Activated naive CD4-positive, alpha-beta T cell treated with anti-CD3 and anti-CD28 coated beads, Interleukin-2, amount 10 ng/mL, durations not matched to agents 7 days and 5 days (primary cell): ENCODE measurements at regions not wholly inside any gene's neighbourhood (a gene's known extent, or its start where the extent isn't known, plus 50 kb on each side); places are given as distances from the start of the nearest gene placed in this dataset.

Experiments
- CTCF ChIA-PET: fragments of 350-600 bp; sonication (Branson Sonifier 250); formaldehyde crosslinking; loops from one replicate; lab custom pipeline; 2021; ENCODE audit warnings: antibody characterized with exemption; lab: Charles Lee
- DNase-seq: peaks from one replicate; pipeline ENCODE4 v3.0.0-alpha.2; 2020
- H3K27ac Mint-ChIP-seq: one replicate; pipeline ENCODE4 v1.8.0; 2021; ENCODE audit warnings: mild to moderate bottlenecking, moderate library complexity, mixed read lengths
- H3K27me3 Mint-ChIP-seq: one replicate; pipeline ENCODE4 v1.8.0; 2021; ENCODE audit warnings: mild to moderate bottlenecking, mixed read lengths
- H3K36me3 Mint-ChIP-seq: one replicate; pipeline ENCODE4 v1.8.0; 2021; ENCODE audit warnings: mixed read lengths
- H3K4me1 Mint-ChIP-seq: one replicate; pipeline ENCODE4 v1.8.0; 2021; ENCODE audit warnings: mixed read lengths
- H3K4me3 Mint-ChIP-seq: one replicate; pipeline ENCODE4 v1.8.0; 2021; ENCODE audit warnings: mild to moderate bottlenecking, moderate library complexity, mixed read lengths
- H3K9me3 Mint-ChIP-seq: one replicate; pipeline ENCODE4 v1.8.0; 2021; ENCODE audit warnings: mixed read lengths

- CTCF ChIA-PET: no interaction called here
- no peaks in the 10 kb centered on the region for H3K9me3 Mint-ChIP-seq
- no peak for DNase-seq
- no peak overlapping the region for H3K4me3 Mint-ChIP-seq
- H3K36me3 Mint-ChIP-seq: no peaks in the 10 kb centered on the region
- no peaks in the 10 kb centered on the region for H3K27me3 Mint-ChIP-seq
- no peaks in the 10 kb centered on the region for H3K4me1 Mint-ChIP-seq
- no peak overlapping the region for H3K27ac Mint-ChIP-seq
Measured at GRCh38 chrX:149255860-149256259, 249.2 kb downstream of the IDS start.

GRCh38 chrX:149248073-149248625 is 257.0 kb downstream of the IDS start:
- no peak overlapping the region for H3K4me3 Mint-ChIP-seq
- CTCF ChIA-PET: no interaction called here
- no peak for DNase-seq
- H3K27ac Mint-ChIP-seq: no peak overlapping the region
- H3K4me1 Mint-ChIP-seq: no peaks in the 10 kb centered on the region
- no peaks in the 10 kb centered on the region for H3K9me3 Mint-ChIP-seq
- H3K36me3 Mint-ChIP-seq: no peaks in the 10 kb centered on the region
- H3K27me3 Mint-ChIP-seq: no peaks in the 10 kb centered on the region

GRCh38 chrX:149230689-149231088 is 274.4 kb downstream of the IDS start:
- no peaks in the 10 kb centered on the region for H3K36me3 Mint-ChIP-seq
- no peaks in the 10 kb centered on the region for H3K27me3 Mint-ChIP-seq
- H3K27ac Mint-ChIP-seq: no peak overlapping the region
- no peak overlapping the region for H3K4me3 Mint-ChIP-seq
- CTCF ChIA-PET: no interaction called here
- no peak for DNase-seq
- no peaks in the 10 kb centered on the region for H3K4me1 Mint-ChIP-seq
- H3K9me3 Mint-ChIP-seq: peaks cover 10% of the 10 kb centered on the region

GRCh38 chrX:149223854-149224253 is 281.3 kb downstream of the IDS start:
- no peaks in the 10 kb centered on the region for H3K36me3 Mint-ChIP-seq
- no peak overlapping the region for H3K4me3 Mint-ChIP-seq
- no peak overlapping the region for H3K27ac Mint-ChIP-seq
- peaks cover 8% of the 10 kb centered on the region for H3K9me3 Mint-ChIP-seq
- DNase-seq: no peak
- H3K27me3 Mint-ChIP-seq: no peaks in the 10 kb centered on the region
- CTCF ChIA-PET: no interaction called here
- no peaks in the 10 kb centered on the region for H3K4me1 Mint-ChIP-seq

GRCh38 chrX:149222040-149222439 is 283.1 kb downstream of the IDS start:
- no peaks in the 10 kb centered on the region for H3K27me3 Mint-ChIP-seq

GRCh38 chrX:149221230-149221629 is 283.9 kb downstream of the IDS start:
- Mint-ChIP-seq H3K27ac (no peak overlapping the region), H3K36me3 (no peaks in the 10 kb centered on the region), H3K9me3 (peaks cover 3% of the 10 kb centered on the region), H3K4me3 (no peak overlapping the region), H3K4me1 (no peaks in the 10 kb centered on the region), H3K27me3 (no peaks in the 10 kb centered on the region)
- no peak for DNase-seq
- CTCF ChIA-PET: no interaction called here

More at GRCh38 chrX:149222040-149222439, 283.1 kb downstream of the IDS start:
- Mint-ChIP-seq H3K4me1 (no peaks in the 10 kb centered on the region), H3K27ac (no peak overlapping the region), H3K4me3 (no peak overlapping the region), H3K36me3 (no peaks in the 10 kb centered on the region), H3K9me3 (no peaks in the 10 kb centered on the region)
- CTCF ChIA-PET: no interaction called here
- DNase-seq: no peak

GRCh38 chrX:149213264-149213663 is 291.8 kb downstream of the IDS start:
- Mint-ChIP-seq H3K9me3 (peaks cover 3% of the 10 kb centered on the region), H3K27ac (no peak overlapping the region), H3K4me3 (no peak overlapping the region), H3K36me3 (no peaks in the 10 kb centered on the region), H3K4me1 (no peaks in the 10 kb centered on the region), H3K27me3 (no peaks in the 10 kb centered on the region)
- CTCF ChIA-PET: no interaction called here
- no peak for DNase-seq

- DNase-seq: no peak
- no peak overlapping the region for H3K27ac Mint-ChIP-seq
- H3K9me3 Mint-ChIP-seq: no peaks in the 10 kb centered on the region
- no peaks in the 10 kb centered on the region for H3K36me3 Mint-ChIP-seq
- no peak overlapping the region for H3K4me3 Mint-ChIP-seq
- H3K27me3 Mint-ChIP-seq: peaks cover 4% of the 10 kb centered on the region
- CTCF ChIA-PET: no interaction called here
- peaks cover 9% of the 10 kb centered on the region for H3K4me1 Mint-ChIP-seq
Measured at GRCh38 chrX:149208307-149208706, 296.8 kb downstream of the IDS start.

- Mint-ChIP-seq H3K27ac (no peak overlapping the region), H3K4me1 (peaks cover 9% of the 10 kb centered on the region), H3K36me3 (no peaks in the 10 kb centered on the region), H3K9me3 (no peaks in the 10 kb centered on the region), H3K27me3 (peaks cover 4% of the 10 kb centered on the region), H3K4me3 (no peak overlapping the region)
- DNase-seq: no peak
- CTCF ChIA-PET: no interaction called here
Measured at GRCh38 chrX:149207518-149207917, 297.6 kb downstream of the IDS start.

- peaks cover 9% of the 10 kb centered on the region for H3K4me1 Mint-ChIP-seq
- CTCF ChIA-PET: no interaction called here
- H3K36me3 Mint-ChIP-seq: no peaks in the 10 kb centered on the region
- H3K9me3 Mint-ChIP-seq: no peaks in the 10 kb centered on the region
- peaks cover 4% of the 10 kb centered on the region for H3K27me3 Mint-ChIP-seq
- no peak for DNase-seq
- no peak overlapping the region for H3K27ac Mint-ChIP-seq
- no peak overlapping the region for H3K4me3 Mint-ChIP-seq
Measured at GRCh38 chrX:149205937-149206336, 299.2 kb downstream of the IDS start.

- H3K27ac Mint-ChIP-seq: no peak overlapping the region
- peaks cover 4% of the 10 kb centered on the region for H3K27me3 Mint-ChIP-seq
- H3K36me3 Mint-ChIP-seq: no peaks in the 10 kb centered on the region
- CTCF ChIA-PET: no interaction called here
- H3K9me3 Mint-ChIP-seq: no peaks in the 10 kb centered on the region
- no peak overlapping the region for H3K4me3 Mint-ChIP-seq
- no peak for DNase-seq
- H3K4me1 Mint-ChIP-seq: peaks cover 9% of the 10 kb centered on the region
Measured at GRCh38 chrX:149205081-149205480, 300.0 kb downstream of the IDS start.

GRCh38 chrX:149199734-149200133 is 305.4 kb downstream of the IDS start:
- Mint-ChIP-seq H3K4me3 (no peak overlapping the region), H3K27me3 (peaks cover 4% of the 10 kb centered on the region), H3K36me3 (no peaks in the 10 kb centered on the region), H3K27ac (no peak overlapping the region), H3K9me3 (no peaks in the 10 kb centered on the region), H3K4me1 (no peaks in the 10 kb centered on the region)
- DNase-seq: no peak
- CTCF ChIA-PET: no interaction called here

GRCh38 chrX:149198980-149199732 is 305.9 kb downstream of the IDS start:
- Mint-ChIP-seq H3K4me1 (no peaks in the 10 kb centered on the region), H3K27ac (no peak overlapping the region), H3K4me3 (no peak overlapping the region), H3K36me3 (no peaks in the 10 kb centered on the region), H3K9me3 (no peaks in the 10 kb centered on the region), H3K27me3 (peaks cover 3% of the 10 kb centered on the region)
- no peak for DNase-seq
- CTCF ChIA-PET: no interaction called here

- Mint-ChIP-seq H3K4me1 (no peaks in the 10 kb centered on the region), H3K9me3 (no peaks in the 10 kb centered on the region), H3K27ac (no peak overlapping the region), H3K4me3 (no peak overlapping the region), H3K36me3 (no peaks in the 10 kb centered on the region), H3K27me3 (no peaks in the 10 kb centered on the region)
- no peak for DNase-seq
- CTCF ChIA-PET: no interaction called here
Measured at GRCh38 chrX:149185087-149185486, 320.0 kb downstream of the IDS start.

- H3K9me3 Mint-ChIP-seq: no peaks in the 10 kb centered on the region
- CTCF ChIA-PET: no interaction called here
- no peaks in the 10 kb centered on the region for H3K27me3 Mint-ChIP-seq
- no peak for DNase-seq
- no peak overlapping the region for H3K27ac Mint-ChIP-seq
- H3K36me3 Mint-ChIP-seq: no peaks in the 10 kb centered on the region
- H3K4me1 Mint-ChIP-seq: no peaks in the 10 kb centered on the region
- H3K4me3 Mint-ChIP-seq: no peak overlapping the region
Measured at GRCh38 chrX:149161435-149162088, 343.5 kb downstream of the IDS start.
